G401 (cell line): ENCODE measurements at regions not wholly inside any gene's neighbourhood (a gene's known extent, or its start where the extent isn't known, plus 50 kb on each side); places are given as distances from the start of the nearest gene placed in this dataset.

ENCODE experiments used
- DNase-seq: peaks from one replicate; pipeline ENCODE4 v3.0.0-alpha.2; 2015; ENCODE audit warnings: low spot score
- in situ Hi-C: cut with HindIII; loops from 2 replicates; pipeline ENCODE4 v1.10.0; 2016; ENCODE audit warnings: low sequenced_read_pairs, mixed read lengths

- in situ Hi-C loops, result no loop called here
- no peak for DNase-seq
Observed at GRCh38 chr13:61766667-61767058, 351.0 kb upstream of the PCDH20 start.

GRCh38 chr13:61765940-61766666 is 350.5 kb upstream of the PCDH20 start:
- in situ Hi-C loops, result no loop called here
- DNase-seq, result no peak

- in situ Hi-C loops, result no loop called here
- DNase-seq, result no peak
Observed at GRCh38 chr13:61765181-61765742, 349.6 kb upstream of the PCDH20 start.

GRCh38 chr13:61761690-61762089 is 346.0 kb upstream of the PCDH20 start:
- in situ Hi-C loops, result no loop called here
- DNase-seq, result no peak

- DNase-seq, result no peak
- in situ Hi-C loops, result no loop called here
Observed at GRCh38 chr13:61760102-61760501, 344.5 kb upstream of the PCDH20 start.

GRCh38 chr13:61756031-61756430 is 340.4 kb upstream of the PCDH20 start:
- no peak for DNase-seq
- in situ Hi-C loops, result no loop called here

- in situ Hi-C loops, result no loop called here
- no peak for DNase-seq
Observed at GRCh38 chr13:61751039-61751438, 335.4 kb upstream of the PCDH20 start.

GRCh38 chr13:61738236-61738750 is 322.6 kb upstream of the PCDH20 start:
- in situ Hi-C loops, result no loop called here
- no peak for DNase-seq

- in situ Hi-C loops, result no loop called here
- no peak for DNase-seq
Observed at GRCh38 chr13:61734683-61735082, 319.0 kb upstream of the PCDH20 start.

- no peak for DNase-seq
- in situ Hi-C loops, result no loop called here
Observed at GRCh38 chr13:61728471-61728870, 312.8 kb upstream of the PCDH20 start.

- no peak for DNase-seq
- in situ Hi-C loops, result no loop called here
Observed at GRCh38 chr13:61727767-61728166, 312.1 kb upstream of the PCDH20 start.

GRCh38 chr13:61725806-61726205 is 310.2 kb upstream of the PCDH20 start:
- in situ Hi-C loops, result no loop called here
- no peak for DNase-seq

GRCh38 chr13:61722119-61722518 is 306.5 kb upstream of the PCDH20 start:
- in situ Hi-C loops, result no loop called here

GRCh38 chr13:61712621-61713020 is 297.0 kb upstream of the PCDH20 start:
- in situ Hi-C loops, result no loop called here
- no peak for DNase-seq

More at GRCh38 chr13:61722119-61722518, 306.5 kb upstream of the PCDH20 start:
- DNase-seq, result no peak

- in situ Hi-C loops, result no loop called here
- no peak for DNase-seq
Observed at GRCh38 chr13:61709258-61709657, 293.6 kb upstream of the PCDH20 start.

GRCh38 chr13:61706899-61707298 is 291.2 kb upstream of the PCDH20 start:
- no peak for DNase-seq
- in situ Hi-C loops, result no loop called here

GRCh38 chr13:61700620-61701019 is 285.0 kb upstream of the PCDH20 start:
- in situ Hi-C loops, result no loop called here
- DNase-seq, result no peak

- no peak for DNase-seq
- in situ Hi-C loops, result no loop called here
Observed at GRCh38 chr13:61700181-61700580, 284.5 kb upstream of the PCDH20 start.

- DNase-seq, result no peak
- in situ Hi-C loops, result no loop called here
Observed at GRCh38 chr13:61696676-61697075, 281.0 kb upstream of the PCDH20 start.

GRCh38 chr13:61695147-61695546 is 279.5 kb upstream of the PCDH20 start:
- in situ Hi-C loops, result no loop called here
- no peak for DNase-seq

- in situ Hi-C loops, result no loop called here
- no peak for DNase-seq
Observed at GRCh38 chr13:61692691-61693090, 277.0 kb upstream of the PCDH20 start.
